ENCODE measurements at regions not wholly inside any gene's neighbourhood (a gene's known extent, or its start where the extent isn't known, plus 50 kb on each side); places are given as distances from the start of the nearest gene placed in this dataset.
A peak's percentile ranks its signal among the peaks of the same experiment; 100 is the strongest.

- H3K27ac ChIP-seq (ENCODE audit: low read depth in 1 of 2, low read length in 2 of 2) = no peak overlapping the region
- H3K36me3 ChIP-seq (replicated peaks in 1 of 2; ENCODE audit: control insufficient read depth in 1 of 2, insufficient read depth in 2 of 2, low read length in 2 of 2) = no peaks in the 10 kb centered on the region
- peaks cover 0 to 3% of the 10 kb centered on the region in 2 donors for H3K27me3 ChIP-seq (ENCODE audit: control insufficient read depth in 2 of 2, insufficient read depth in 2 of 2, low read length in 2 of 2)
- Mint-ChIP-seq H3K27me3 (ENCODE audit: low read depth in 3 of 3) (peaks cover 11 to 30% (median 16%) of the 10 kb centered on the region in 3 donors), H3K4me3 (no peak overlapping the region), H3K36me3 (no peaks in the 10 kb centered on the region), H3K9me3 (peaks cover 6 to 16% (median 8%) of the 10 kb centered on the region in 7 donors), H3K27ac (peak overlapping the region in 1 of 7 donors; percentile 21), H3K4me1 (no peaks in the 10 kb centered on the region)
- H3K9ac ChIP-seq (ENCODE audit: insufficient read depth, low read length, poor library complexity, severe bottlenecking) = no peak overlapping the region
- no peak for TF ChIP-seq CTCF (IDR thresholded peaks at IDR 0.05)
- no peak overlapping the region for H3K4me2 ChIP-seq (replicated peaks; ENCODE audit: extremely low read depth, low read length, poor library complexity, severe bottlenecking)
- 71% methylated on average over 19 of the region's 22 CpGs for WGBS (ENCODE audit: insufficient coverage)
- H3K4me1 ChIP-seq (ENCODE audit: control insufficient read depth in 1 of 2, insufficient read depth in 2 of 2, low read length in 2 of 2) = no peaks in the 10 kb centered on the region
- no peak overlapping the region for H3K4me3 ChIP-seq (replicated peaks in 1 of 3; ENCODE audit: low read depth in 2 of 3, low read length in 3 of 3)
- H3K9me3 ChIP-seq (replicated peaks in 1 of 2; ENCODE audit: control insufficient read depth in 1 of 2, insufficient read depth in 1 of 2, low read length in 2 of 2) = peaks cover 0 to 12% of the 10 kb centered on the region in 2 donors
- no peaks in the 10 kb centered on the region for H3K79me2 ChIP-seq (ENCODE audit: insufficient read depth, low read length)
- H2AFZ ChIP-seq (ENCODE audit: insufficient read depth, low read depth, low read length, poor library complexity, severe bottlenecking) = no peak overlapping the region
- no peaks in the 10 kb centered on the region for H4K20me1 ChIP-seq (ENCODE audit: insufficient read depth, low read length)
- intact Hi-C loops (cut with micrococcal nuclease) = no loop called here
- no peak for DNase-seq
These were observed 193.9 kb downstream of the DLL1 start for GRCh38 chr6:170096803-170097504.

DNA sequence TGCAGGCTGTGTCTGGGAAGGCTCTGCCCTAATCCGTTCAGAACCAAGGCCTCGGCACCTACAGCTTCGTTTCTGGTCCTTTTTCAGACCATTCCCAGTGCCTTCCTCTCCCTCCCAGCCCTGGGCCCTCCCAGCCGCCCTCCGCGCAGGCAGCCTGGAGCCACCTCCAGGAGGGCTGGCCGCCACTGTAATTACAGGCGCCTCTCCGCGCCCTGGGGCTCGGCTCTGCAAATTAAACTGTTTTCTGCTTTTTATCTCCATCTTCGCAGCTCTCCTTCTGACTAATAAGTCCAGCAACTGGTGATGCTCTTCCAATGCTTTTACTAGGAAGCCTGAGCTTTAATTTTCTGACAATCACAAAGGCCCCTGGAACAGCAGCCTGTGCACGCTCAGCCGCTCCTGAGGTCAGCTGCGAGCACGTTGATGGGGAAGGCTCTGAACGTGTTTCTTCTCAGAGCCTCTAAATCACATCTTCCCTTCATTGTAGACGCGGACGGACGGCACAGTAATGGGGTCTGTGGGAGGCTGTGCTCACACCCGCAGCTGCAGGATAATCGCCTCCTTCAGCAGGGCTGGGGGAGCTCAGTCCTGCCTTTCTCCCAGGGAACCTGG lies 194.6 kb downstream of the DLL1 start:
- no peak overlapping the region for H3K4me3 ChIP-seq (replicated peaks in 1 of 3; ENCODE audit: low read depth in 2 of 3, low read length in 3 of 3)
- H3K27ac Mint-ChIP-seq = peak overlapping the region in 1 of 7 donors; percentile 21
- no peak overlapping the region for H2AFZ ChIP-seq (ENCODE audit: insufficient read depth, low read depth, low read length, poor library complexity, severe bottlenecking)
- peaks cover 0 to 11% of the 10 kb centered on the region in 2 donors for H3K9me3 ChIP-seq (replicated peaks in 1 of 2; ENCODE audit: control insufficient read depth in 1 of 2, insufficient read depth in 1 of 2, low read length in 2 of 2)
- TF ChIP-seq CTCF (IDR thresholded peaks at IDR 0.05) = no peak
- H3K4me1 Mint-ChIP-seq = no peaks in the 10 kb centered on the region
- no peak overlapping the region for H3K4me2 ChIP-seq (replicated peaks; ENCODE audit: extremely low read depth, low read length, poor library complexity, severe bottlenecking)
- H3K79me2 ChIP-seq (ENCODE audit: insufficient read depth, low read length) = no peaks in the 10 kb centered on the region
- peaks cover 5 to 14% (median 8%) of the 10 kb centered on the region in 7 donors for H3K9me3 Mint-ChIP-seq
- H3K27me3 ChIP-seq (ENCODE audit: control insufficient read depth in 2 of 2, insufficient read depth in 2 of 2, low read length in 2 of 2) = peaks cover 0 to 5% of the 10 kb centered on the region in 2 donors
- peaks cover 7 to 26% (median 13%) of the 10 kb centered on the region in 3 donors for H3K27me3 Mint-ChIP-seq (ENCODE audit: low read depth in 3 of 3)
- DNase-seq = no peak
- H3K4me3 Mint-ChIP-seq = no peak overlapping the region
- H4K20me1 ChIP-seq (ENCODE audit: insufficient read depth, low read length) = no peaks in the 10 kb centered on the region
- no peaks in the 10 kb centered on the region for H3K36me3 Mint-ChIP-seq
- no peaks in the 10 kb centered on the region for H3K36me3 ChIP-seq (replicated peaks in 1 of 2; ENCODE audit: control insufficient read depth in 1 of 2, insufficient read depth in 2 of 2, low read length in 2 of 2)
- H3K4me1 ChIP-seq (ENCODE audit: control insufficient read depth in 1 of 2, insufficient read depth in 2 of 2, low read length in 2 of 2) = no peaks in the 10 kb centered on the region
- intact Hi-C loops (cut with micrococcal nuclease) = no loop called here
- H3K27ac ChIP-seq (ENCODE audit: low read depth in 1 of 2, low read length in 2 of 2) = no peak overlapping the region
- WGBS (ENCODE audit: insufficient coverage) = 96% methylated on average over 10 of the region's 23 CpGs
- H3K9ac ChIP-seq (ENCODE audit: insufficient read depth, low read length, poor library complexity, severe bottlenecking) = no peak overlapping the region

All from CD14-positive monocyte (primary cell).